GM18502 (cell line): ENCODE measurements at regions not wholly inside any gene's neighbourhood (a gene's known extent, or its start where the extent isn't known, plus 50 kb on each side); places are given as distances from the start of the nearest gene placed in this dataset.
"Not testable (repeated sequence)": the region's sequence is repeated elsewhere in the genome, so short reads cannot be mapped to it uniquely, and the experiment has no call there.

Source experiments
- ATAC-seq: cut with Tn5 transposase; IDR thresholded peaks from one replicate; pipeline ENCODE4 v1.9.1; 2021; ENCODE audit warnings: mild to moderate bottlenecking; ENCODE audit not compliant: unreplicated experiment, poor library complexity

- ATAC-seq, result no peak
Measured at GRCh38 chr17:70319516-70319915, 150.2 kb downstream of the KCNJ2 start.

GRCh38 chr17:70320673-70321345, 151.5 kb downstream of the KCNJ2 start:
- no peak for ATAC-seq

DNA sequence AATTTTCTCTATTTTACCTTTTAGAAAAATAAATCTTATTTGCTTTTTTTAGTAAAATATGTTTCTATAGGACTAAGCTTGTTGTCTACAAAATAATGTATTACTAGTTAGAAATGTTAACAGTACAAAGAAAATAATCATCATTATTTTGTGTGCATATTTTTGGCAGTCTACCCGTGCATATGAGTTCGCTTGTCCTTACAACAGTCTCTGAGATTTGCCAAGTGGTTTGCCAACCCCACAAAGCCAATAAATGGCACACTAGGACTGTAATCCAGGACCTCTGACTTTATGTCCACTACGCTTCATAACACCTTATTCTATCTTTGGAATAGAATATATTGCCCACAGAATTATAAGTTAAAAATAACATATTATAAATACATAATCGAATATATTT, 152.0 kb downstream of the KCNJ2 start:
- no peak for ATAC-seq

- ATAC-seq, result no peak
Measured at GRCh38 chr17:70323269-70323668, 153.9 kb downstream of the KCNJ2 start.

- no peak for ATAC-seq
Measured at GRCh38 chr17:70324031-70324430, 154.7 kb downstream of the KCNJ2 start.

DNA sequence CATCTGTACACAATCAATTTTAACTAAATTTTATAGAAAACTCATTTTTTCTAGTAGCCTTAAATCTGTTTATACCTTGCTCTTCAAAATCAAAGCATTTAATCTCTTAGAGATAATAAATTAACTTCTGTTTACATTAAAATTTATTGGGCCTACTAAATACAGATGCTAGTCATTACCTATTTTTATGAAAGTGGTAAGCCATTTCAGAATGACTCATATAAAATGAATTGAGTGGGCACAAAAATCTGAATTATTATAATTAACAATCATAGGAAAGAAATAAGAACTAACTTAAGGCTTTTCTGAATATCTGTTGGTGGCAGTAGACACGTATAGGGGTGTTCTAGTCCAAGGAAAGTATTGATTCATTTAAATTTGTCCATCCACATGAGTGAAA, 157.9 kb downstream of the KCNJ2 start:
- no peak for ATAC-seq

- ATAC-seq, result no peak
Measured at GRCh38 chr17:70327723-70328122, 158.4 kb downstream of the KCNJ2 start.

- no peak for ATAC-seq
Measured at GRCh38 chr17:70329721-70330120, 160.4 kb downstream of the KCNJ2 start.

DNA sequence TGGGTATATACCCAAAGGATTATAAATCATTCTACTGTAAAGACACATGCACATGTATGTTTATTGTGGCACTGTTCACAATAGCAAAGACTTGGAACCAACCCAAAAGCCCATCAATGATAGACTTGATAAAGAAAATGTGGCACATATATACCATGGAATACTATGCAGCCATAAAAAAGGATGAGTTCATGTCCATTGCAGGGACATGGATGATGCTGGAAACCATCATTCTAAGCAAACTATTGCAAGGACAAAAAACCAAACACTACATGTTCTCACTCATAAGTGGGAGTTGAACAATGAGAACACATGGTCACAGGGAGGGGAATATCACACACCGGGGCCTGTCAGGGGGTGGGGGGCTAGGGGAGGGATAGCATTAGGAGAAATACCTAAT, 161.7 kb downstream of the KCNJ2 start:
- not testable (repeated sequence) for ATAC-seq

DNA sequence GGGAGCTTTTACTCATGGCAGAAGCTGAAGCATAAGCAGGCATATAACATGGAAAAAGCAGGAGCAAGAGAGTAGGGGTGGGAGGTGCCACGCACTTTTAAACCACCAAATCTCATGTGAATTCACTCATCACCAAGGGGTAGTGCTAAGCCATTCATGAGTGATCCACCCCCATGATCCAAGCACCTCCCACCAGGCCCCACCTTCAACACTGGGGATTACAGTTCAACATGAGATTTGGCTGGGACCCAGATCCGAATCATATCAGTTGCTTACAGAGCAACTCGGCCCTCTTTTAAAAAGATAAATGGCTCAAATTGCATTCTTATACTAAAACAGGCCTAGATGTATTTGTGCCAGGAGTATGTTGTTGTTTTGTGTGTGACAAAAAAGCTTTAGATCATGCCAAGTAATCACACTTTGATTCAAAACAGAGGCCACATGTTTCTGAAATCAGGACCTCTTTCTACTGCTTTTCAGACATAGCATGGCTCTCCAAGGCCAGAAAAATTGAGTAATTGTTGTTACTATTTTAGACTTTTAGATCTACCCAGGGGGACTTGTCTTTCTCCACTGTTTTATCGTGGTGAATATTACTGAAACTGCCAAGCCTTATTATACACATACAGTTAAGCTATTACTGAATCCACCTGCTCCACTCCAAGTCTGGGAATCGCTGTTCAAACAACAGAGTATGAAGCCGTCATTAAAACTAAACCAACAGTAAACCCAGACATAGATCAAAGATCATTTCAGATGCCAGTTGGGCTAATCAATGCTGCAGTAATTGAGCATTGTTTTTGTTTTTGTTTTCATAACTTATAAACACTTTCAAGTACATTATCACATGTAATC, 163.3 kb downstream of the KCNJ2 start:
- no peak for ATAC-seq

- ATAC-seq, result no peak
Measured at GRCh38 chr17:70336411-70336810, 167.1 kb downstream of the KCNJ2 start.

DNA sequence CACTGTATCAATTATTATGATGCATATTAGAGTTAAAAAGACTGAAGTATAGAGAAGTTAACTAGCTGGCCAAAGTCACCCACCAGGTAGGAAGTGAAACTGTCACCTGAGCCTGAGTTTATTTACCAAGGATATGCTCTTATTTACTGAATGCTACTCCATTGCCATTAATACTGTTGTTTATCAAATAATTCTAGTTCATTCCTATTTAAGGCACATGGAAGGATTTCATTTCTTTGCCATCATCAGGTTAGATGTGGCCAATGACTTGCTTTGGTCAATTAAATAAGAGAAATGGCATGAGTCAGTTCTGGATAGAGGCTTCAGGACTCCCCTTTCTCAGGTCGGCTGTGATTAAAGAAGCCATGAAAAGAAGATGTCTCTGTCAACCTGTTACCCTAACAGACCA, 169.6 kb downstream of the KCNJ2 start:
- no peak for ATAC-seq

- ATAC-seq, result no peak
Measured at GRCh38 chr17:70343114-70343513, 173.8 kb downstream of the KCNJ2 start.

- no peak for ATAC-seq
Measured at GRCh38 chr17:70344386-70345060, 175.2 kb downstream of the KCNJ2 start.

DNA sequence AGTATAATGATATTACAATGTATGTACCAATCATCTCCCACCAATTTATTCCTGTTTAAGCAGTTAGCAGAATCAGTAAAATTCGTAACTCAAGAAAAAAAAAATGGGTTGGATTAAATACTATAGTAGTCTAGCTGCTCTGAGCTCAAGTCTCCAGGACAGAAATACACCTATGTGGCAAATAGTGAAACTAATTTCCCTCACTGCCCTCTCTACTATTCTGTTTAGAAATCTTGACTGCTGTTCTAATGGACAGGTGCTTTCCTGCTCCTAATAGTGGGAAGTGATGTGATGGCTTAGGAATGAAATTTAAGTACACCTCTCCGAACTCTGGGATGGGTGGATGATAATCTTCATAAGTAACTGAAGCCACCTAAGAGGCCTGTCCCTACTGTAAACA, 175.7 kb downstream of the KCNJ2 start:
- ATAC-seq, result no peak

- ATAC-seq, result no peak
Measured at GRCh38 chr17:70352834-70353233, 183.5 kb downstream of the KCNJ2 start.

- no peak for ATAC-seq
Measured at GRCh38 chr17:70353408-70354092, 184.2 kb downstream of the KCNJ2 start.

GRCh38 chr17:70355185-70355584, 185.9 kb downstream of the KCNJ2 start:
- ATAC-seq, result no peak

DNA sequence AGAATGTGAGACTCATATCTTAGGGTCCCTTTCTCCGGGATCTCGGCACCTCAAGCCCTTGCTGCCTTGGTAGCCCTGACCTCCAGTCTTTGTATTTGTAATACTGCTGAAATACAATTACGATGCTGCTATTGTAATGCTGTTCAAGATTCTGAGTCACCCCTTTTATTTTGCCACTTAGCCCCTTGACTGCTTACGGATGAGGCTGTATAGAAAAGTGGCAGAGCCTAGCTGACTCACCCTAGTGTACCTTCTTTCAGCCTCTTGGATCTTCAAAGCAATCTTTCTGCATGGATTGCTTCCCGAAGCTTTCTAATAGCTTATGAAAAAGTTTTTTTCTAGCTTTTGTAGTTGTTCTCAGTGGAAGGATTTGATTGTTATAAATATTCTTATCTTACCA, 187.9 kb downstream of the KCNJ2 start:
- ATAC-seq, result no peak

DNA sequence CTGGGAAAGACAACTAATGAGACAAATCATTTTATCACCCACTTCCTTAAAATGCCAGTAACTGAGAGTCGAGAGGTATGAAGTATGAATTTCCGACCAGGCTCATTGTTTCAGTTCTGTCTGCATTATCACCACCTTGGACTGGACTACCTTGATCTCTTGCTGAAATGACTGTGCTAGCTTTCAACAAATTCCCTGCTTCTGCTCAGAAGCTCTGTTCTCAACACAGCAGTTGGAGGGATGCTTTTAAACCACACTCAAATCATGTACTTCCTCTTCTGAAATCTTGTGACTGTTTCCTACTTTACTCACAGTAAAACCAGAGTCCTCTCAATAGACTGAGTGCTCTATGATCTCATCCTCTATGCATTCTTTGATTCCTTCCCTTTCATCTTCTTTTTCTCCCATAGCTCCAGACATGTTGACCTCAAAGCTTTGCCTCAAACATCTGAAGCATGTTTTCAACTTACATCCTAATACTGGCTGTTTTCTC, 195.8 kb downstream of the KCNJ2 start:
- peak; percentile 87 for ATAC-seq
